Liver (tissue), 8 donors: ENCODE measurements at regions not wholly inside any gene's neighbourhood (a gene's known extent, or its start where the extent isn't known, plus 50 kb on each side); places are given as distances from the start of the nearest gene placed in this dataset.

ENCODE experiments used
- DNase-seq: peaks from one replicate; pipeline ENCODE4 v3.0.0-alpha.2; 2017; ENCODE audit warnings: low spot score
- H3K27ac ChIP-seq, 2 donors: one replicate each; pipeline ENCODE4 v1.7.0; 2013; ENCODE audit warnings: inconsistent platforms in 2 of 2, low read length in 2 of 2, control low read depth in 1 of 2, low read depth in 1 of 2, mild to moderate bottlenecking in 1 of 2
- H3K27me3 ChIP-seq, 4 donors: one replicate each; pipeline versions ENCODE4 v1.6.1 to v1.7.0; 2013; ENCODE audit warnings: low read length in 3 of 4, inconsistent platforms in 1 of 4, mild to moderate bottlenecking in 1 of 4, moderate library complexity in 1 of 4; ENCODE audit not compliant: control insufficient read depth in 4 of 4, insufficient read depth in 4 of 4
- H3K36me3 ChIP-seq, 4 donors: one replicate each; pipeline versions ENCODE4 v1.6.1 to v1.7.0; 2013; ENCODE audit warnings: low read length in 3 of 4, mild to moderate bottlenecking in 3 of 4, low read depth in 1 of 4, moderate library complexity in 1 of 4; ENCODE audit not compliant: control insufficient read depth in 4 of 4, insufficient read depth in 3 of 4
- H3K4me1 ChIP-seq, 4 donors: one replicate each; pipeline versions ENCODE4 v1.6.1 to v1.7.0; 2013; ENCODE audit warnings: low read length in 3 of 4, mild to moderate bottlenecking in 3 of 4, moderate library complexity in 1 of 4; ENCODE audit not compliant: control insufficient read depth in 4 of 4, insufficient read depth in 4 of 4
- H3K4me3 ChIP-seq, 3 donors: one replicate each; pipeline versions ENCODE4 v1.6.1 to v1.7.0; 2013; ENCODE audit warnings: low read length in 3 of 3, control low read depth in 1 of 3, low read depth in 1 of 3, mild to moderate bottlenecking in 1 of 3
- H3K9ac ChIP-seq, 2 donors: one replicate each; pipeline ENCODE4 v1.7.0; 2013; ENCODE audit warnings: low read length in 2 of 2, mild to moderate bottlenecking in 2 of 2, moderate library complexity in 2 of 2, control low read depth in 1 of 2, low read depth in 1 of 2
- H3K9me3 ChIP-seq, 4 donors: one replicate each; pipeline versions ENCODE4 v1.6.1 to v1.7.0; 2013; ENCODE audit warnings: low read length in 3 of 4; ENCODE audit not compliant: control insufficient read depth in 4 of 4
- ATF3 ChIP-seq: IDR thresholded peaks from 2 replicates; pipeline ENCODE4 v1.6.1; 2016; ENCODE audit warnings: antibody characterized with exemption
- CTCF ChIP-seq: fragments of 150-350 bp; IDR thresholded peaks from 2 replicates; pipeline ENCODE4 v1.5.1; 2017; ENCODE audit warnings: improper control_type of control experiment, low read depth, low read length; ENCODE audit not compliant: missing input control
- EGR1 ChIP-seq, 2 donors: IDR thresholded peaks; 2 replicates each; pipeline ENCODE4 v1.6.1; 2016 to 2018; ENCODE audit warnings: antibody characterized with exemption in 2 of 2, low read depth in 2 of 2
- FOXA1 ChIP-seq: IDR thresholded peaks from 2 replicates; pipeline ENCODE4 v1.6.1; 2016; ENCODE audit warnings: antibody characterized with exemption
- FOXA2 ChIP-seq: IDR thresholded peaks from 2 replicates; pipeline ENCODE4 v1.6.1; 2016; ENCODE audit warnings: antibody characterized with exemption
- GABPA ChIP-seq, 2 donors: IDR thresholded peaks in 1 of 2; conservative IDR thresholded peaks in 1 of 2; 2 replicates each; pipeline ENCODE4 v1.6.1; 2016; ENCODE audit warnings: antibody characterized with exemption in 2 of 2, mild to moderate bottlenecking in 1 of 2, moderate library complexity in 1 of 2
- HNF4G ChIP-seq: IDR thresholded peaks from 2 replicates; pipeline ENCODE4 v1.6.1; 2016; ENCODE audit warnings: antibody characterized with exemption
- JUND ChIP-seq, 2 donors: IDR thresholded peaks; 2 replicates each; pipeline ENCODE4 v1.6.1; 2016; ENCODE audit warnings: antibody characterized with exemption in 2 of 2
- MAX ChIP-seq: IDR thresholded peaks from 2 replicates; pipeline ENCODE4 v1.6.1; 2016; ENCODE audit warnings: antibody characterized with exemption
- NR2F2 ChIP-seq: IDR thresholded peaks from 2 replicates; pipeline ENCODE4 v1.6.1; 2016; ENCODE audit warnings: antibody characterized with exemption
- RAD21 ChIP-seq, 2 donors: IDR thresholded peaks; 2 replicates each; pipeline ENCODE4 v1.6.1; 2016; ENCODE audit warnings: antibody characterized with exemption in 2 of 2, mild to moderate bottlenecking in 2 of 2
- RXRA ChIP-seq, 2 donors: IDR thresholded peaks; 2 replicates each; pipeline ENCODE4 v1.6.1; 2017 to 2018; ENCODE audit warnings: antibody characterized with exemption in 2 of 2, mild to moderate bottlenecking in 1 of 2
- SP1 ChIP-seq: IDR thresholded peaks from 2 replicates; pipeline ENCODE4 v1.6.1; 2018; ENCODE audit warnings: antibody characterized with exemption, mild to moderate bottlenecking
- TAF1 ChIP-seq: conservative IDR thresholded peaks from 2 replicates; pipeline ENCODE4 v1.6.1; 2016; ENCODE audit warnings: antibody characterized with exemption, mild to moderate bottlenecking
- YY1 ChIP-seq: IDR thresholded peaks from 2 replicates; pipeline ENCODE4 v1.6.1; 2016; ENCODE audit warnings: antibody characterized with exemption, mild to moderate bottlenecking
- ZBTB33 ChIP-seq: IDR thresholded peaks from 2 replicates; pipeline ENCODE4 v1.6.1; 2016; ENCODE audit warnings: antibody characterized with exemption
- WGBS: extraction: QIAGEN DNeasy Blood & Tissue Kit; methylation state at CpG from one replicate; pipeline ENCODE4 v1.1.7; 2013; 5-methylcytosine and 5-hydroxymethylcytosine counted together
- TF ChIP-seq, protein P1 (sequence below): IDR thresholded peaks from 2 replicates; pipeline ENCODE4 v1.6.1; 2016; ENCODE audit warnings: antibody characterized with exemption, mild to moderate bottlenecking
- donor health status: healthy.
- donor health status: healthy.
- donor health status: healthy.
- donor health status: healthy.
- donor health status: healthy.

DNA sequence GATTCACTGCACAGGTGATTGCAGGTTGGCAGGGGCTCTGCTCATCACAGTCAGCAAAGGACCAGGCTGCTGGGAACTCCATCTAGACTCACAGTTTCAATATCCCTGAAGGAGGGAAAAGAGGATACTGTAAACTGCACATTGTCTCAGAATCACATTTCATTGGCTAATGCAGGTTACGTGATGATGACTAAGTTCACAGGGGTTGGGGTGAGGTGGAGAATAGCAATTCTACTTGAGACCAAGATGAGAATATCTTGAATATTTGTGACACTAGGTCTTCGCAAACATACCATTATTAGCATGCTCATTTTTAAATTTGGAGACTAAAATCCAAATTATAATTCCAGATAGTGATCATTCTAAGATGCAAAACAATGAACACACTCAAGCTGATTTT is 208.5 kb upstream of the CITED2 start:
- Histone ChIP-seq H3K4me1 (peaks cover 0 to under 1% (median 0%) of the 10 kb centered on the region in 4 donors), H3K9me3 (no peaks in the 10 kb centered on the region), H3K9ac (no peak overlapping the region), H3K27me3 (no peaks in the 10 kb centered on the region), H3K4me3 (no peak overlapping the region), H3K27ac (no peak overlapping the region), H3K36me3 (no peaks in the 10 kb centered on the region)
- WGBS = 99% methylated on average over 2 of the region's 2 CpGs
- DNase-seq = no peak
- TF ChIP-seq RAD21 (IDR thresholded peaks at IDR 0.05) = no peak
- TF ChIP-seq CTCF = no peak
- no peak for TF ChIP-seq ATF3
- no peak for TF ChIP-seq EGR1 (IDR thresholded peaks at IDR 0.05; ENCODE audit: low read depth in 2 of 2)
- TF ChIP-seq TAF1 = no peak
- no peak for TF ChIP-seq GABPA (IDR thresholded peaks at IDR 0.05 in 1 of 2, conservative IDR thresholded peaks at IDR 0.05 in 1 of 2)
- TF ChIP-seq, protein P1, sequence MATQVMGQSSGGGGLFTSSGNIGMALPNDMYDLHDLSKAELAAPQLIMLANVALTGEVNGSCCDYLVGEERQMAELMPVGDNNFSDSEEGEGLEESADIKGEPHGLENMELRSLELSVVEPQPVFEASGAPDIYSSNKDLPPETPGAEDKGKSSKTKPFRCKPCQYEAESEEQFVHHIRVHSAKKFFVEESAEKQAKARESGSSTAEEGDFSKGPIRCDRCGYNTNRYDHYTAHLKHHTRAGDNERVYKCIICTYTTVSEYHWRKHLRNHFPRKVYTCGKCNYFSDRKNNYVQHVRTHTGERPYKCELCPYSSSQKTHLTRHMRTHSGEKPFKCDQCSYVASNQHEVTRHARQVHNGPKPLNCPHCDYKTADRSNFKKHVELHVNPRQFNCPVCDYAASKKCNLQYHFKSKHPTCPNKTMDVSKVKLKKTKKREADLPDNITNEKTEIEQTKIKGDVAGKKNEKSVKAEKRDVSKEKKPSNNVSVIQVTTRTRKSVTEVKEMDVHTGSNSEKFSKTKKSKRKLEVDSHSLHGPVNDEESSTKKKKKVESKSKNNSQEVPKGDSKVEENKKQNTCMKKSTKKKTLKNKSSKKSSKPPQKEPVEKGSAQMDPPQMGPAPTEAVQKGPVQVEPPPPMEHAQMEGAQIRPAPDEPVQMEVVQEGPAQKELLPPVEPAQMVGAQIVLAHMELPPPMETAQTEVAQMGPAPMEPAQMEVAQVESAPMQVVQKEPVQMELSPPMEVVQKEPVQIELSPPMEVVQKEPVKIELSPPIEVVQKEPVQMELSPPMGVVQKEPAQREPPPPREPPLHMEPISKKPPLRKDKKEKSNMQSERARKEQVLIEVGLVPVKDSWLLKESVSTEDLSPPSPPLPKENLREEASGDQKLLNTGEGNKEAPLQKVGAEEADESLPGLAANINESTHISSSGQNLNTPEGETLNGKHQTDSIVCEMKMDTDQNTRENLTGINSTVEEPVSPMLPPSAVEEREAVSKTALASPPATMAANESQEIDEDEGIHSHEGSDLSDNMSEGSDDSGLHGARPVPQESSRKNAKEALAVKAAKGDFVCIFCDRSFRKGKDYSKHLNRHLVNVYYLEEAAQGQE = no peak
- no peak for TF ChIP-seq ZBTB33
- no peak for TF ChIP-seq SP1
- no peak for TF ChIP-seq MAX
- no peak for TF ChIP-seq HNF4G
- no peak for TF ChIP-seq FOXA2
- TF ChIP-seq RXRA (IDR thresholded peaks at IDR 0.05) = no peak
- no peak for TF ChIP-seq JUND (IDR thresholded peaks at IDR 0.05)
- TF ChIP-seq YY1 = no peak

GRCh38 chr6:139581485-139581865 is 207.0 kb upstream of the CITED2 start:
- H3K4me1 ChIP-seq = no peaks in the 10 kb centered on the region
- no peak for DNase-seq
- H3K9me3 ChIP-seq = no peaks in the 10 kb centered on the region
- H3K4me3 ChIP-seq = no peak overlapping the region
- TF ChIP-seq HNF4G (no peak), TAF1 (no peak), NR2F2 (no peak), RAD21 (IDR thresholded peaks at IDR 0.05) (no peak), FOXA1 (no peak), JUND (IDR thresholded peaks at IDR 0.05) (no peak)
- no peak overlapping the region for H3K9ac ChIP-seq
- no peaks in the 10 kb centered on the region for H3K27me3 ChIP-seq
- no peak overlapping the region for H3K27ac ChIP-seq
- no peaks in the 10 kb centered on the region for H3K36me3 ChIP-seq
